Fibroblast of villous mesenchyme (primary cell): ENCODE measurements at regions not wholly inside any gene's neighbourhood (a gene's known extent, or its start where the extent isn't known, plus 50 kb on each side); places are given as distances from the start of the nearest gene placed in this dataset.

Experiments
- DNase-seq: peaks from one replicate; pipeline ENCODE4 v3.0.0-alpha.2; 2010; ENCODE audit warnings: low read depth
- H3K4me3 ChIP-seq: 2 replicates; pipeline ENCODE4 v1.5.1; 2011; ENCODE audit warnings: low read depth, mild to moderate bottlenecking, low read length
- CTCF ChIP-seq: IDR thresholded peaks from 2 replicates; pipeline ENCODE4 v1.5.1; 2012; ENCODE audit warnings: low read depth, mild to moderate bottlenecking, low read length; ENCODE audit not compliant: insufficient read depth

- no peak overlapping the region for H3K4me3 ChIP-seq
- no peak for DNase-seq
- no peak for TF ChIP-seq CTCF
Observed at GRCh38 chr20:48060841-48061720, 275.8 kb upstream of the SULF2 start.

- no peak for TF ChIP-seq CTCF
- no peak overlapping the region for H3K4me3 ChIP-seq
- DNase-seq: no peak
Observed at GRCh38 chr20:48058611-48059559, 273.6 kb upstream of the SULF2 start.

GRCh38 chr20:48057739-48058138, 272.5 kb upstream of the SULF2 start:
- no peak for TF ChIP-seq CTCF
- no peak overlapping the region for H3K4me3 ChIP-seq
- DNase-seq: no peak

- no peak overlapping the region for H3K4me3 ChIP-seq
- DNase-seq: no peak
- TF ChIP-seq CTCF: no peak
Observed at GRCh38 chr20:48057251-48057650, 272.0 kb upstream of the SULF2 start.

GRCh38 chr20:48056218-48056617, 270.9 kb upstream of the SULF2 start:
- H3K4me3 ChIP-seq: no peak overlapping the region
- TF ChIP-seq CTCF: no peak
- no peak for DNase-seq

- TF ChIP-seq CTCF: no peak
Observed at GRCh38 chr20:48054051-48054450, 268.8 kb upstream of the SULF2 start.

More at GRCh38 chr20:48054051-48054450, 268.8 kb upstream of the SULF2 start:
- no peak overlapping the region for H3K4me3 ChIP-seq
- no peak for DNase-seq
